SK-N-SH treated with all-trans-retinoic acid at 6 μM for 48 hours (cell line): ENCODE measurements at regions not wholly inside any gene's neighbourhood (a gene's known extent, or its start where the extent isn't known, plus 50 kb on each side); places are given as distances from the start of the nearest gene placed in this dataset.

Experiments used
- ATAC-seq: fragments of 200-7000 bp; cut with Tn5 transposase; 3 replicates; pipeline ENCODE4 v1.9.1; 2020; ENCODE audit warnings: mild to moderate bottlenecking, moderate library complexity
- BACH2 ChIP-seq: fragments of 250-450 bp; sonication (Bioruptor Pico); IDR thresholded peaks from 2 replicates; pipeline ENCODE4 v1.9.0; 2021; ENCODE audit warnings: mild to moderate bottlenecking, borderline replicate concordance
- GLIS3 ChIP-seq: fragments of 250-450 bp; sonication (Bioruptor Pico); IDR thresholded peaks from 2 replicates; pipeline ENCODE4 v1.5.0; 2020; ENCODE audit warnings: mild to moderate bottlenecking, moderate library complexity
- ISL1 ChIP-seq: fragments of 250-450 bp; sonication (Bioruptor Pico); IDR thresholded peaks from 2 replicates; pipeline ENCODE4 v2.1.2; 2022; ENCODE audit warnings: mild to moderate bottlenecking, moderate library complexity
- OSR1 ChIP-seq: fragments of 250-450 bp; sonication (Bioruptor Pico); IDR thresholded peaks from 2 replicates; pipeline ENCODE4 v1.8.0; 2022; ENCODE audit warnings: moderate library complexity, mild to moderate bottlenecking, inconsistent platforms
- RARB ChIP-seq: fragments of 250-450 bp; sonication (Bioruptor Pico); IDR thresholded peaks from 2 replicates; pipeline ENCODE4 v1.8.0; 2021; ENCODE audit warnings: mild to moderate bottlenecking, moderate library complexity
- TCF4 ChIP-seq: fragments of 250-450 bp; sonication (Bioruptor Pico); IDR thresholded peaks from 2 replicates; pipeline ENCODE4 v1.8.0; 2021; ENCODE audit warnings: mild to moderate bottlenecking, moderate library complexity, borderline replicate concordance
- TOX ChIP-seq: fragments of 250-450 bp; sonication (Bioruptor Pico); IDR thresholded peaks from 2 replicates; pipeline ENCODE4 v1.8.0; 2021; ENCODE audit warnings: mild to moderate bottlenecking, moderate library complexity, borderline replicate concordance
- ZFP3 ChIP-seq: fragments of 250-450 bp; sonication (Bioruptor Pico); IDR thresholded peaks from 2 replicates; pipeline ENCODE4 v1.5.0; 2020; ENCODE audit warnings: mild to moderate bottlenecking, moderate library complexity
- ZFP30 ChIP-seq: fragments of 450-650 bp; formaldehyde crosslinking; IDR thresholded peaks from 2 replicates; pipeline ENCODE4 v1.5.0; 2022; ENCODE audit warnings: mild to moderate bottlenecking, moderate library complexity
- ZNF70 ChIP-seq: fragments of 450-650 bp; formaldehyde crosslinking; IDR thresholded peaks from 2 replicates; pipeline ENCODE4 v1.5.0; 2020; ENCODE audit warnings: mild to moderate bottlenecking, moderate library complexity
- ZNF8 ChIP-seq: fragments of 450-650 bp; formaldehyde crosslinking; IDR thresholded peaks from 2 replicates; pipeline ENCODE4 v1.5.0; 2020; ENCODE audit warnings: mild to moderate bottlenecking, moderate library complexity
- TF ChIP-seq, protein P1 (sequence below): fragments of 250-450 bp; sonication (Bioruptor Pico); IDR thresholded peaks from 2 replicates; pipeline ENCODE4 v1.5.1; 2021; ENCODE audit warnings: mild to moderate bottlenecking, moderate library complexity
- TF ChIP-seq, protein P2 (sequence below): fragments of 250-450 bp; sonication (Bioruptor Pico); IDR thresholded peaks from 2 replicates; pipeline ENCODE4 v1.8.0; 2021; ENCODE audit warnings: low read depth, mild to moderate bottlenecking, moderate library complexity, borderline replicate concordance
- TF ChIP-seq, protein P3 (sequence below): fragments of 250-450 bp; sonication (Bioruptor Pico); IDR thresholded peaks from 2 replicates; pipeline ENCODE4 v1.5.1; 2020; ENCODE audit warnings: low read depth, mild to moderate bottlenecking, moderate library complexity
- TF ChIP-seq, protein P4 (sequence below): fragments of 250-450 bp; sonication (Bioruptor Pico); IDR thresholded peaks from 2 replicates; pipeline ENCODE4 v1.8.0; 2020; ENCODE audit warnings: mild to moderate bottlenecking, moderate library complexity, borderline replicate concordance
- TF ChIP-seq, protein P5 (sequence below): fragments of 250-450 bp; sonication (Bioruptor Pico); IDR thresholded peaks from 2 replicates; pipeline ENCODE4 v1.5.0; 2020; ENCODE audit warnings: mild to moderate bottlenecking, moderate library complexity

DNA sequence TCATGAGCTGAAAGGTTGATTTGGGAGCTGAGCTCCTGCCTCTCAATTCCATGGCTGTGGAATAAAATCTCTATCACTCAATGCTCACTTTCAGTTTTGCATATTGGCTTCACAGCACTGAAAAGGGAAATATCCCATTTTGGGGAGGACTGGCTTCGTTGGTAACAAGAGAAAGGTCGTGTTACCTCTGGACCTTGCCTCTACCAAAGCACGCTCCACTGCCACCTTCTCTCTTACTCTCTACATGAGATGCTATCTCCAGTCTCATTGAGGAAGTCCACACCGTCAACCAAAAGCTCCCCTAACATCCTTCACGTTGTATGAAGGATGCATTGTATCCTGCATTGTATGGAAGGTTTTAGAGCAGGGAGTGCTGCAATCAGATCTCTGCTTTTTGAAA lies 195.0 kb upstream of the LDB2 start:
- no peak for ATAC-seq

DNA sequence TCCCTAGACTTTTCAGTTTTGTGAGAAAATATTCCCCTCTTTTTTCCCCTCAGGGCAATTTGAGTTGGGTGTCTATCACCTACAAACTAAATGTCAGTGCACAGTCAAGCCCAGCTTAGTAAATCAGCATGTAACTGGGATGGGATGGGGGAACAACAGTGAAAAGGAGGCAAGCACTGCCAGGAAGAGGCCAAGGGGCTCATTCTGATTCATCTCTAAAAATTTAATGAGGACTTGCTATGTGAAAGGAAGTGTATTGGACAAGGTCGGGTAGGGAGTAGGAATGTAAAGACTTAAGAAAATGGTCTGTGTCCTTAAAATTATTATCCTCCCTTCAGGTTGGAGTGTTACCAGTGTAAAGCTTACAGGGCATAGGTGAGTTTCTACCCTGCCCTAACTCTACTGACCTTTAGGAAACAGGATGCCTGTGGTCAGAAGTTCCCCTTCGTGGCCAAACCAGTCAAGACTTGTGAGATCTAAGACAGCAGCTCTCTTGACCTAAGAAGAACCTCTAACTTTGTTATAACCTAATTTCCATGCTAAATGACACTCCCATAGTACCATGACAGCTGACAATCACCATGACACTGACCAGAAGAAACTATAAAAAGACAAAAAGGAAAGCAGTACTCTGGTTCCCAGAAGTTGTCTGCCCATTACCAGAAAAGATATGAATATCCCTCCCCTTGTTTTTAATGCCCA lies 194.4 kb upstream of the LDB2 start:
- ATAC-seq, result no peak
- TF ChIP-seq, protein P1, sequence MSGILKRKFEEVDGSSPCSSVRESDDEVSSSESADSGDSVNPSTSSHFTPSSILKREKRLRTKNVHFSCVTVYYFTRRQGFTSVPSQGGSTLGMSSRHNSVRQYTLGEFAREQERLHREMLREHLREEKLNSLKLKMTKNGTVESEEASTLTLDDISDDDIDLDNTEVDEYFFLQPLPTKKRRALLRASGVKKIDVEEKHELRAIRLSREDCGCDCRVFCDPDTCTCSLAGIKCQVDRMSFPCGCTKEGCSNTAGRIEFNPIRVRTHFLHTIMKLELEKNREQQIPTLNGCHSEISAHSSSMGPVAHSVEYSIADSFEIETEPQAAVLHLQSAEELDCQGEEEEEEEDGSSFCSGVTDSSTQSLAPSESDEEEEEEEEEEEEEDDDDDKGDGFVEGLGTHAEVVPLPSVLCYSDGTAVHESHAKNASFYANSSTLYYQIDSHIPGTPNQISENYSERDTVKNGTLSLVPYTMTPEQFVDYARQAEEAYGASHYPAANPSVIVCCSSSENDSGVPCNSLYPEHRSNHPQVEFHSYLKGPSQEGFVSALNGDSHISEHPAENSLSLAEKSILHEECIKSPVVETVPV (CRISPR knock-in tag), result no peak
- TF ChIP-seq RARB (CRISPR knock-in tag) (no peak), ZNF70 (CRISPR knock-in tag) (no peak), OSR1 (no peak), GLIS3 (no peak), ZFP30 (CRISPR knock-in tag) (no peak), ZNF8 (CRISPR knock-in tag) (no peak), ZFP3 (no peak)
- TF ChIP-seq, protein P2, sequence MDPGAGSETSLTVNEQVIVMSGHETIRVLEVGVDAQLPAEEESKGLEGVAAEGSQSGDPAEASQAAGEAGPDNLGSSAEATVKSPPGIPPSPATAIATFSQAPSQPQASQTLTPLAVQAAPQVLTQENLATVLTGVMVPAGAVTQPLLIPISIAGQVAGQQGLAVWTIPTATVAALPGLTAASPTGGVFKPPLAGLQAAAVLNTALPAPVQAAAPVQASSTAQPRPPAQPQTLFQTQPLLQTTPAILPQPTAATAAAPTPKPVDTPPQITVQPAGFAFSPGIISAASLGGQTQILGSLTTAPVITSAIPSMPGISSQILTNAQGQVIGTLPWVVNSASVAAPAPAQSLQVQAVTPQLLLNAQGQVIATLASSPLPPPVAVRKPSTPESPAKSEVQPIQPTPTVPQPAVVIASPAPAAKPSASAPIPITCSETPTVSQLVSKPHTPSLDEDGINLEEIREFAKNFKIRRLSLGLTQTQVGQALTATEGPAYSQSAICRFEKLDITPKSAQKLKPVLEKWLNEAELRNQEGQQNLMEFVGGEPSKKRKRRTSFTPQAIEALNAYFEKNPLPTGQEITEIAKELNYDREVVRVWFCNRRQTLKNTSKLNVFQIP (CRISPR knock-in tag), result no peak
- TF ChIP-seq, protein P3, sequence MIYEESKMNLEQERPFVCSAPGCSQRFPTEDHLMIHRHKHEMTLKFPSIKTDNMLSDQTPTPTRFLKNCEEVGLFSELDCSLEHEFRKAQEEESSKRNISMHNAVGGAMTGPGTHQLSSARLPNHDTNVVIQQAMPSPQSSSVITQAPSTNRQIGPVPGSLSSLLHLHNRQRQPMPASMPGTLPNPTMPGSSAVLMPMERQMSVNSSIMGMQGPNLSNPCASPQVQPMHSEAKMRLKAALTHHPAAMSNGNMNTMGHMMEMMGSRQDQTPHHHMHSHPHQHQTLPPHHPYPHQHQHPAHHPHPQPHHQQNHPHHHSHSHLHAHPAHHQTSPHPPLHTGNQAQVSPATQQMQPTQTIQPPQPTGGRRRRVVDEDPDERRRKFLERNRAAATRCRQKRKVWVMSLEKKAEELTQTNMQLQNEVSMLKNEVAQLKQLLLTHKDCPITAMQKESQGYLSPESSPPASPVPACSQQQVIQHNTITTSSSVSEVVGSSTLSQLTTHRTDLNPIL (CRISPR knock-in tag), result no peak
- TF ChIP-seq, protein P4, sequence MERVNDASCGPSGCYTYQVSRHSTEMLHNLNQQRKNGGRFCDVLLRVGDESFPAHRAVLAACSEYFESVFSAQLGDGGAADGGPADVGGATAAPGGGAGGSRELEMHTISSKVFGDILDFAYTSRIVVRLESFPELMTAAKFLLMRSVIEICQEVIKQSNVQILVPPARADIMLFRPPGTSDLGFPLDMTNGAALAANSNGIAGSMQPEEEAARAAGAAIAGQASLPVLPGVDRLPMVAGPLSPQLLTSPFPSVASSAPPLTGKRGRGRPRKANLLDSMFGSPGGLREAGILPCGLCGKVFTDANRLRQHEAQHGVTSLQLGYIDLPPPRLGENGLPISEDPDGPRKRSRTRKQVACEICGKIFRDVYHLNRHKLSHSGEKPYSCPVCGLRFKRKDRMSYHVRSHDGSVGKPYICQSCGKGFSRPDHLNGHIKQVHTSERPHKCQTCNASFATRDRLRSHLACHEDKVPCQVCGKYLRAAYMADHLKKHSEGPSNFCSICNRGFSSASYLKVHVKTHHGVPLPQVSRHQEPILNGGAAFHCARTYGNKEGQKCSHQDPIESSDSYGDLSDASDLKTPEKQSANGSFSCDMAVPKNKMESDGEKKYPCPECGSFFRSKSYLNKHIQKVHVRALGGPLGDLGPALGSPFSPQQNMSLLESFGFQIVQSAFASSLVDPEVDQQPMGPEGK, result no peak
- TF ChIP-seq, protein P5, sequence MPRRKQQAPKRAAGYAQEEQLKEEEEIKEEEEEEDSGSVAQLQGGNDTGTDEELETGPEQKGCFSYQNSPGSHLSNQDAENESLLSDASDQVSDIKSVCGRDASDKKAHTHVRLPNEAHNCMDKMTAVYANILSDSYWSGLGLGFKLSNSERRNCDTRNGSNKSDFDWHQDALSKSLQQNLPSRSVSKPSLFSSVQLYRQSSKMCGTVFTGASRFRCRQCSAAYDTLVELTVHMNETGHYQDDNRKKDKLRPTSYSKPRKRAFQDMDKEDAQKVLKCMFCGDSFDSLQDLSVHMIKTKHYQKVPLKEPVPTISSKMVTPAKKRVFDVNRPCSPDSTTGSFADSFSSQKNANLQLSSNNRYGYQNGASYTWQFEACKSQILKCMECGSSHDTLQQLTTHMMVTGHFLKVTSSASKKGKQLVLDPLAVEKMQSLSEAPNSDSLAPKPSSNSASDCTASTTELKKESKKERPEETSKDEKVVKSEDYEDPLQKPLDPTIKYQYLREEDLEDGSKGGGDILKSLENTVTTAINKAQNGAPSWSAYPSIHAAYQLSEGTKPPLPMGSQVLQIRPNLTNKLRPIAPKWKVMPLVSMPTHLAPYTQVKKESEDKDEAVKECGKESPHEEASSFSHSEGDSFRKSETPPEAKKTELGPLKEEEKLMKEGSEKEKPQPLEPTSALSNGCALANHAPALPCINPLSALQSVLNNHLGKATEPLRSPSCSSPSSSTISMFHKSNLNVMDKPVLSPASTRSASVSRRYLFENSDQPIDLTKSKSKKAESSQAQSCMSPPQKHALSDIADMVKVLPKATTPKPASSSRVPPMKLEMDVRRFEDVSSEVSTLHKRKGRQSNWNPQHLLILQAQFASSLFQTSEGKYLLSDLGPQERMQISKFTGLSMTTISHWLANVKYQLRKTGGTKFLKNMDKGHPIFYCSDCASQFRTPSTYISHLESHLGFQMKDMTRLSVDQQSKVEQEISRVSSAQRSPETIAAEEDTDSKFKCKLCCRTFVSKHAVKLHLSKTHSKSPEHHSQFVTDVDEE (CRISPR knock-in tag), result no peak

More for the DNA sequence above, 195.0 kb upstream of the LDB2 start:
- TF ChIP-seq ISL1 (CRISPR knock-in tag) (no peak), TCF4 (CRISPR knock-in tag) (no peak), ZNF8 (CRISPR knock-in tag) (no peak), BACH2 (CRISPR knock-in tag) (no peak), TOX (CRISPR knock-in tag) (no peak)
- TF ChIP-seq, protein P4, result no peak
- TF ChIP-seq, protein P3 (CRISPR knock-in tag), result no peak
- TF ChIP-seq, protein P2 (CRISPR knock-in tag), result no peak
- TF ChIP-seq, protein P5 (CRISPR knock-in tag), result no peak
- TF ChIP-seq, all 23 proteins: peak for 0
